Liver (tissue), 7 donors: ENCODE measurements at regions not wholly inside any gene's neighbourhood (a gene's known extent, or its start where the extent isn't known, plus 50 kb on each side); places are given as distances from the start of the nearest gene placed in this dataset.

ENCODE experiments used
- DNase-seq: peaks from one replicate; pipeline ENCODE4 v3.0.0-alpha.2; 2017; ENCODE audit warnings: low spot score
- H3K27ac ChIP-seq, 2 donors: one replicate each; pipeline ENCODE4 v1.7.0; 2013; ENCODE audit warnings: inconsistent platforms in 2 of 2, low read length in 2 of 2, control low read depth in 1 of 2, low read depth in 1 of 2, mild to moderate bottlenecking in 1 of 2
- H3K27me3 ChIP-seq, 4 donors: one replicate each; pipeline versions ENCODE4 v1.6.1 to v1.7.0; 2013; ENCODE audit warnings: low read length in 3 of 4, inconsistent platforms in 1 of 4, mild to moderate bottlenecking in 1 of 4, moderate library complexity in 1 of 4; ENCODE audit not compliant: control insufficient read depth in 4 of 4, insufficient read depth in 4 of 4
- H3K36me3 ChIP-seq, 4 donors: one replicate each; pipeline versions ENCODE4 v1.6.1 to v1.7.0; 2013; ENCODE audit warnings: low read length in 3 of 4, mild to moderate bottlenecking in 3 of 4, low read depth in 1 of 4, moderate library complexity in 1 of 4; ENCODE audit not compliant: control insufficient read depth in 4 of 4, insufficient read depth in 3 of 4
- H3K4me1 ChIP-seq, 4 donors: one replicate each; pipeline versions ENCODE4 v1.6.1 to v1.7.0; 2013; ENCODE audit warnings: low read length in 3 of 4, mild to moderate bottlenecking in 3 of 4, moderate library complexity in 1 of 4; ENCODE audit not compliant: control insufficient read depth in 4 of 4, insufficient read depth in 4 of 4
- H3K4me3 ChIP-seq, 3 donors: one replicate each; pipeline versions ENCODE4 v1.6.1 to v1.7.0; 2013; ENCODE audit warnings: low read length in 3 of 3, control low read depth in 1 of 3, low read depth in 1 of 3, mild to moderate bottlenecking in 1 of 3
- H3K9ac ChIP-seq, 2 donors: one replicate each; pipeline ENCODE4 v1.7.0; 2013; ENCODE audit warnings: low read length in 2 of 2, mild to moderate bottlenecking in 2 of 2, moderate library complexity in 2 of 2, control low read depth in 1 of 2, low read depth in 1 of 2
- H3K9me3 ChIP-seq, 4 donors: one replicate each; pipeline versions ENCODE4 v1.6.1 to v1.7.0; 2013; ENCODE audit warnings: low read length in 3 of 4; ENCODE audit not compliant: control insufficient read depth in 4 of 4
- ATF3 ChIP-seq: IDR thresholded peaks from 2 replicates; pipeline ENCODE4 v1.6.1; 2016; ENCODE audit warnings: antibody characterized with exemption
- EGR1 ChIP-seq, 2 donors: IDR thresholded peaks; 2 replicates each; pipeline ENCODE4 v1.6.1; 2016 to 2018; ENCODE audit warnings: antibody characterized with exemption in 2 of 2, low read depth in 2 of 2
- FOXA2 ChIP-seq: IDR thresholded peaks from 2 replicates; pipeline ENCODE4 v1.6.1; 2016; ENCODE audit warnings: antibody characterized with exemption
- GABPA ChIP-seq, 2 donors: IDR thresholded peaks in 1 of 2; conservative IDR thresholded peaks in 1 of 2; 2 replicates each; pipeline ENCODE4 v1.6.1; 2016; ENCODE audit warnings: antibody characterized with exemption in 2 of 2, mild to moderate bottlenecking in 1 of 2, moderate library complexity in 1 of 2
- HNF4A ChIP-seq, 2 donors: conservative IDR thresholded peaks; 2 replicates each; pipeline ENCODE4 v1.6.1; 2016; ENCODE audit warnings: antibody characterized with exemption in 2 of 2, mild to moderate bottlenecking in 2 of 2
- HNF4G ChIP-seq: IDR thresholded peaks from 2 replicates; pipeline ENCODE4 v1.6.1; 2016; ENCODE audit warnings: antibody characterized with exemption
- JUND ChIP-seq, 2 donors: IDR thresholded peaks; 2 replicates each; pipeline ENCODE4 v1.6.1; 2016; ENCODE audit warnings: antibody characterized with exemption in 2 of 2
- MAX ChIP-seq: IDR thresholded peaks from 2 replicates; pipeline ENCODE4 v1.6.1; 2016; ENCODE audit warnings: antibody characterized with exemption
- NR2F2 ChIP-seq: IDR thresholded peaks from 2 replicates; pipeline ENCODE4 v1.6.1; 2016; ENCODE audit warnings: antibody characterized with exemption
- REST ChIP-seq: IDR thresholded peaks from 2 replicates; pipeline ENCODE4 v1.6.1; 2016; ENCODE audit warnings: antibody characterized with exemption, mild to moderate bottlenecking
- SP1 ChIP-seq: IDR thresholded peaks from 2 replicates; pipeline ENCODE4 v1.6.1; 2018; ENCODE audit warnings: antibody characterized with exemption, mild to moderate bottlenecking
- YY1 ChIP-seq: IDR thresholded peaks from 2 replicates; pipeline ENCODE4 v1.6.1; 2016; ENCODE audit warnings: antibody characterized with exemption, mild to moderate bottlenecking
- ZBTB33 ChIP-seq: IDR thresholded peaks from 2 replicates; pipeline ENCODE4 v1.6.1; 2016; ENCODE audit warnings: antibody characterized with exemption
- WGBS: extraction: QIAGEN DNeasy Blood & Tissue Kit; methylation state at CpG from one replicate; pipeline ENCODE4 v1.1.7; 2013; 5-methylcytosine and 5-hydroxymethylcytosine counted together
- donor health status: healthy.
- donor health status: healthy.
- donor health status: healthy.
- donor health status: healthy.

GRCh38 chr14:81837304-81837703, 303.7 kb upstream of the SEL1L start:
- Histone ChIP-seq H3K4me1 (no peaks in the 10 kb centered on the region), H3K27ac (no peak overlapping the region), H3K27me3 (no peaks in the 10 kb centered on the region), H3K9ac (no peak overlapping the region), H3K36me3 (no peaks in the 10 kb centered on the region), H3K4me3 (no peak overlapping the region), H3K9me3 (peaks cover 0 to 7% (median 4%) of the 10 kb centered on the region in 4 donors)
- no peak for DNase-seq
- WGBS = 86% methylated on average over 4 of the region's 4 CpGs
- TF ChIP-seq NR2F2 = no peak
- TF ChIP-seq ZBTB33 = no peak
- TF ChIP-seq YY1 = no peak
- TF ChIP-seq FOXA2 = no peak
- no peak for TF ChIP-seq SP1
- TF ChIP-seq HNF4A (conservative IDR thresholded peaks at IDR 0.05) = no peak
- TF ChIP-seq REST = no peak
- no peak for TF ChIP-seq ATF3
- TF ChIP-seq HNF4G = no peak

- TF ChIP-seq JUND (IDR thresholded peaks at IDR 0.05) (no peak), GABPA (IDR thresholded peaks at IDR 0.05 in 1 of 2, conservative IDR thresholded peaks at IDR 0.05 in 1 of 2) (no peak), MAX (no peak), ZBTB33 (no peak), EGR1 (IDR thresholded peaks at IDR 0.05; ENCODE audit: low read depth in 2 of 2) (no peak)
- Histone ChIP-seq H3K27ac (no peak overlapping the region), H3K9me3 (peaks cover 0 to 5% (median 3%) of the 10 kb centered on the region in 4 donors), H3K36me3 (no peaks in the 10 kb centered on the region), H3K9ac (no peak overlapping the region), H3K4me3 (no peak overlapping the region), H3K27me3 (no peaks in the 10 kb centered on the region), H3K4me1 (no peaks in the 10 kb centered on the region)
- DNase-seq = no peak
- 80% methylated on average over 2 of the region's 2 CpGs for WGBS
These were observed 305.4 kb upstream of the SEL1L start for GRCh38 chr14:81839056-81839455.
